MM.1S (cell line): ENCODE measurements at regions not wholly inside any gene's neighbourhood (a gene's known extent, or its start where the extent isn't known, plus 50 kb on each side); places are given as distances from the start of the nearest gene placed in this dataset.

Experiments
- EZH2 ChIP-seq: fragments of 300-600 bp; sonication (generic); optimal IDR thresholded peaks from 2 replicates; pipeline ENCODE3; 2017; ENCODE audit warnings: low read depth, mild to moderate bottlenecking, antibody characterized with exemption, low read length, mixed read lengths
- TF ChIP-seq, protein P1 (sequence below): fragments of 300-600 bp; sonication (generic); IDR thresholded peaks from 2 replicates; pipeline ENCODE4 v1.5.1; 2016; ENCODE audit warnings: antibody characterized with exemption, low read length, mixed read lengths

- TF ChIP-seq, protein P1, sequence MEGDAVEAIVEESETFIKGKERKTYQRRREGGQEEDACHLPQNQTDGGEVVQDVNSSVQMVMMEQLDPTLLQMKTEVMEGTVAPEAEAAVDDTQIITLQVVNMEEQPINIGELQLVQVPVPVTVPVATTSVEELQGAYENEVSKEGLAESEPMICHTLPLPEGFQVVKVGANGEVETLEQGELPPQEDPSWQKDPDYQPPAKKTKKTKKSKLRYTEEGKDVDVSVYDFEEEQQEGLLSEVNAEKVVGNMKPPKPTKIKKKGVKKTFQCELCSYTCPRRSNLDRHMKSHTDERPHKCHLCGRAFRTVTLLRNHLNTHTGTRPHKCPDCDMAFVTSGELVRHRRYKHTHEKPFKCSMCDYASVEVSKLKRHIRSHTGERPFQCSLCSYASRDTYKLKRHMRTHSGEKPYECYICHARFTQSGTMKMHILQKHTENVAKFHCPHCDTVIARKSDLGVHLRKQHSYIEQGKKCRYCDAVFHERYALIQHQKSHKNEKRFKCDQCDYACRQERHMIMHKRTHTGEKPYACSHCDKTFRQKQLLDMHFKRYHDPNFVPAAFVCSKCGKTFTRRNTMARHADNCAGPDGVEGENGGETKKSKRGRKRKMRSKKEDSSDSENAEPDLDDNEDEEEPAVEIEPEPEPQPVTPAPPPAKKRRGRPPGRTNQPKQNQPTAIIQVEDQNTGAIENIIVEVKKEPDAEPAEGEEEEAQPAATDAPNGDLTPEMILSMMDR, result no peak
- no peak for TF ChIP-seq EZH2
These were observed 172.2 kb downstream of the BRMS1L start for GRCh38 chr14:35998303-35998702.
